ENCODE measurements at regions not wholly inside any gene's neighbourhood (a gene's known extent, or its start where the extent isn't known, plus 50 kb on each side); places are given as distances from the start of the nearest gene placed in this dataset.

- Histone ChIP-seq H3K27me3 (replicated peaks; ENCODE audit: insufficient read depth, low read length) (no peaks in the 10 kb centered on the region), H3K4me3 (ENCODE audit: low read length) (no peak overlapping the region), H4K20me1 (ENCODE audit: insufficient read depth, low read length) (no peaks in the 10 kb centered on the region), H3K9me3 (replicated peaks; ENCODE audit: insufficient read depth, low read length) (no peaks in the 10 kb centered on the region), H3K27ac (ENCODE audit: low read length) (no peak overlapping the region), H3K79me2 (ENCODE audit: low read length) (no peaks in the 10 kb centered on the region), H3K9me2 (replicated peaks; ENCODE audit: insufficient read depth, low read length) (no peaks in the 10 kb centered on the region), H3K4me1 (ENCODE audit: low read length) (no peaks in the 10 kb centered on the region), H2AFZ (ENCODE audit: low read length) (no peak overlapping the region), H3K4me2 (ENCODE audit: low read depth, low read length) (no peak overlapping the region), H3F3A (ENCODE audit: insufficient read depth, low read length) (no peaks in the 10 kb centered on the region), H3K36me3 (replicated peaks; ENCODE audit: insufficient read depth, low read length) (no peaks in the 10 kb centered on the region), H3K9ac (ENCODE audit: low read length) (no peak overlapping the region)
- no peak for DNase-seq
- TF ChIP-seq CTCF (IDR thresholded peaks at IDR 0.05; ENCODE audit: low read length) (no peak), EZH2 (optimal IDR thresholded peaks at IDR 0.05; ENCODE audit: low read depth, low read length) (no peak), EZH2phosphoT487 (IDR thresholded peaks at IDR 0.05; ENCODE audit: low read length) (no peak)
These were observed 614.9 kb upstream of the LRRC4C start for GRCh38 chr11:42074306-42074705.

DNA sequence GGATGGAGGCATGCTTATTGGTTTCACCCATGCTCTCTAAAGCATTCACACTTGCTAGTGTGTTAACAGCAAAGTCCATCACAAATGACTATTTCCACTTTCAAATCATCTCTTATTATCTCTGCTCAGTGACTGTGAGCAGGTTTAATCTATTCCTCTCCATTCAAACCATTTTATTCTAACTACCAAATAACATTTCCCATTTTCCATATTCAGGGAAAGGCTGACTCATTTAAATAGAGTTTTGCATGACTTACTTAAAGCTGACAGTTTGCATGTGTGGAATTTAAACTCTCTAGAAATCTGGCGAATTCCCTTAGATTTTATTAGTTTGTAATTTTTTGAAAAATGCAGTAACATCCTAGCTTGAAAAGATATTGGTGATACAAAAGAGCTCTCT lies 615.7 kb upstream of the LRRC4C start:
- TF ChIP-seq EZH2 (optimal IDR thresholded peaks at IDR 0.05; ENCODE audit: low read depth, low read length) (no peak), EZH2phosphoT487 (IDR thresholded peaks at IDR 0.05; ENCODE audit: low read length) (no peak), CTCF (IDR thresholded peaks at IDR 0.05; ENCODE audit: low read length) (no peak)
- no peaks in the 10 kb centered on the region for H3K9me2 ChIP-seq (replicated peaks; ENCODE audit: insufficient read depth, low read length)
- H3K27me3 ChIP-seq (replicated peaks; ENCODE audit: insufficient read depth, low read length) = no peaks in the 10 kb centered on the region
- no peak for DNase-seq
- H3K9ac ChIP-seq (ENCODE audit: low read length) = no peak overlapping the region
- H3K27ac ChIP-seq (ENCODE audit: low read length) = no peak overlapping the region
- no peak overlapping the region for H3K4me2 ChIP-seq (ENCODE audit: low read depth, low read length)
- H3F3A ChIP-seq (ENCODE audit: insufficient read depth, low read length) = no peaks in the 10 kb centered on the region
- no peaks in the 10 kb centered on the region for H3K9me3 ChIP-seq (replicated peaks; ENCODE audit: insufficient read depth, low read length)
- no peak overlapping the region for H3K4me3 ChIP-seq (ENCODE audit: low read length)
- H3K4me1 ChIP-seq (ENCODE audit: low read length) = no peaks in the 10 kb centered on the region
- H4K20me1 ChIP-seq (ENCODE audit: insufficient read depth, low read length) = no peaks in the 10 kb centered on the region
- no peaks in the 10 kb centered on the region for H3K36me3 ChIP-seq (replicated peaks; ENCODE audit: insufficient read depth, low read length)
- no peaks in the 10 kb centered on the region for H3K79me2 ChIP-seq (ENCODE audit: low read length)
- no peak overlapping the region for H2AFZ ChIP-seq (ENCODE audit: low read length)

DNA sequence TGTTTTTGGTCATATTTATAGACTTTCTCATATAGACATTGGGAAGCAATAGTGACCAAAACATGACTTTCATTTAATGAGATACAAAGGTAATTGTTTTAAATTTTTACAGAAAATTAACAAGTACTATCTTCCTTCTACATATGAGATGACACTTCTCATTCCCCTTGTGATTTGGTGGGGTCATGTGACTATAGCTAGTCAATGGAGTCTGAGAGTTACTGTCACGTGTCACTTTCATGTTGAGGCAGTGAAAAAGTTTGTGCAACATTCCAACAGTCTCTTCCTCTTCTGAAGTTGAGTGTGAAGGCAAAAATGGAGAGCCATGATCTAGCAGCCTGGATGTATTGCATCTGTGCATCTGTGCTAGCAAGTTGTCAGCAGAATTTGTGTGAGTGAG lies 618.3 kb upstream of the LRRC4C start:
- H3K4me3 ChIP-seq (ENCODE audit: low read length) = no peak overlapping the region
- no peak overlapping the region for H3K4me2 ChIP-seq (ENCODE audit: low read depth, low read length)
- H3K27ac ChIP-seq (ENCODE audit: low read length) = no peak overlapping the region
- H3K9ac ChIP-seq (ENCODE audit: low read length) = no peak overlapping the region
- H3K9me3 ChIP-seq (replicated peaks; ENCODE audit: insufficient read depth, low read length) = no peaks in the 10 kb centered on the region
- H3K4me1 ChIP-seq (ENCODE audit: low read length) = no peaks in the 10 kb centered on the region
- no peaks in the 10 kb centered on the region for H3K36me3 ChIP-seq (replicated peaks; ENCODE audit: insufficient read depth, low read length)
- no peaks in the 10 kb centered on the region for H3K27me3 ChIP-seq (replicated peaks; ENCODE audit: insufficient read depth, low read length)
- H3K9me2 ChIP-seq (replicated peaks; ENCODE audit: insufficient read depth, low read length) = no peaks in the 10 kb centered on the region
- H4K20me1 ChIP-seq (ENCODE audit: insufficient read depth, low read length) = no peaks in the 10 kb centered on the region
- no peaks in the 10 kb centered on the region for H3F3A ChIP-seq (ENCODE audit: insufficient read depth, low read length)
- no peaks in the 10 kb centered on the region for H3K79me2 ChIP-seq (ENCODE audit: low read length)
- H2AFZ ChIP-seq (ENCODE audit: low read length) = no peak overlapping the region
- TF ChIP-seq EZH2 (optimal IDR thresholded peaks at IDR 0.05; ENCODE audit: low read depth, low read length) (no peak), CTCF (IDR thresholded peaks at IDR 0.05; ENCODE audit: low read length) (no peak), EZH2phosphoT487 (IDR thresholded peaks at IDR 0.05; ENCODE audit: low read length) (no peak)
- DNase-seq = no peak

All from MM.1S (cell line).